22Rv1 (cell line): ENCODE measurements at regions not wholly inside any gene's neighbourhood (a gene's known extent, or its start where the extent isn't known, plus 50 kb on each side); places are given as distances from the start of the nearest gene placed in this dataset.
"Not testable (repeated sequence)": the region's sequence is repeated elsewhere in the genome, so short reads cannot be mapped to it uniquely, and the experiment has no call there.

Experiments used
- H3K27ac ChIP-seq: fragments of 450-650 bp; 2 replicates; pipeline ENCODE4 v1.5.1; 2017
- CTCF ChIP-seq: fragments of 450-650 bp; IDR thresholded peaks from 2 replicates; pipeline ENCODE4 v1.5.1; 2017; ENCODE audit warnings: mild to moderate bottlenecking
- ZFX ChIP-seq: fragments of 450-650 bp; IDR thresholded peaks from 2 replicates; pipeline ENCODE4 v1.6.1; 2017; ENCODE audit warnings: antibody characterized with exemption, borderline replicate concordance

- no peak overlapping the region for H3K27ac ChIP-seq
- TF ChIP-seq CTCF (no peak), ZFX (no peak)
Measured at GRCh38 chr7:67662804-67663203, 666.2 kb downstream of the TYW1 start.

GRCh38 chr7:67663644-67664043 lies 667.0 kb downstream of the TYW1 start:
- TF ChIP-seq ZFX = no peak
- no peak for TF ChIP-seq CTCF
- no peak overlapping the region for H3K27ac ChIP-seq

GRCh38 chr7:67666359-67666758 lies 669.7 kb downstream of the TYW1 start:
- H3K27ac ChIP-seq = not testable (repeated sequence)

- TF ChIP-seq ZFX (no peak), CTCF (no peak)
- H3K27ac ChIP-seq = no peak overlapping the region
Measured at GRCh38 chr7:67671006-67671548, 674.4 kb downstream of the TYW1 start.

- H3K27ac ChIP-seq = no peak overlapping the region
- TF ChIP-seq ZFX (no peak), CTCF (no peak)
Measured at GRCh38 chr7:67673861-67674260, 677.2 kb downstream of the TYW1 start.

- H3K27ac ChIP-seq = not testable (repeated sequence)
Measured at GRCh38 chr7:67674862-67675261, 678.2 kb downstream of the TYW1 start.

- no peak overlapping the region for H3K27ac ChIP-seq
- TF ChIP-seq ZFX = no peak
- no peak for TF ChIP-seq CTCF
Measured at GRCh38 chr7:67675971-67676370, 679.3 kb downstream of the TYW1 start.

GRCh38 chr7:67678419-67678818 lies 681.8 kb downstream of the TYW1 start:
- no peak overlapping the region for H3K27ac ChIP-seq
- TF ChIP-seq ZFX = no peak

- no peak overlapping the region for H3K27ac ChIP-seq
- TF ChIP-seq CTCF (no peak), ZFX (no peak)
Measured at GRCh38 chr7:67683628-67684027, 687.0 kb downstream of the TYW1 start.
